ENCODE measurements at regions not wholly inside any gene's neighbourhood (a gene's known extent, or its start where the extent isn't known, plus 50 kb on each side); places are given as distances from the start of the nearest gene placed in this dataset.

GRCh38 chr13:84684804-84685203 lies 802.5 kb upstream of the SLITRK1 start:
- TF ChIP-seq CTCF (conservative IDR thresholded peaks at IDR 0.05; ENCODE audit: low read length): no peak
- TF ChIP-seq EZH2phosphoT487 (IDR thresholded peaks at IDR 0.05; ENCODE audit: borderline replicate concordance): no peak
